Fibroblast of villous mesenchyme (primary cell): ENCODE measurements at regions not wholly inside any gene's neighbourhood (a gene's known extent, or its start where the extent isn't known, plus 50 kb on each side); places are given as distances from the start of the nearest gene placed in this dataset.
A peak's percentile ranks its signal among the peaks of the same experiment; 100 is the strongest.
"Not testable (repeated sequence)": the region's sequence is repeated elsewhere in the genome, so short reads cannot be mapped to it uniquely, and the experiment has no call there.

Source experiments
- DNase-seq: peaks from one replicate; pipeline ENCODE4 v3.0.0-alpha.2; 2010; ENCODE audit warnings: low read depth
- H3K4me3 ChIP-seq: 2 replicates; pipeline ENCODE4 v1.5.1; 2011; ENCODE audit warnings: low read depth, mild to moderate bottlenecking, low read length
- TF ChIP-seq, protein P1 (sequence below): IDR thresholded peaks from 2 replicates; pipeline ENCODE4 v1.5.1; 2012; ENCODE audit warnings: low read depth, mild to moderate bottlenecking, low read length; ENCODE audit not compliant: insufficient read depth

DNA sequence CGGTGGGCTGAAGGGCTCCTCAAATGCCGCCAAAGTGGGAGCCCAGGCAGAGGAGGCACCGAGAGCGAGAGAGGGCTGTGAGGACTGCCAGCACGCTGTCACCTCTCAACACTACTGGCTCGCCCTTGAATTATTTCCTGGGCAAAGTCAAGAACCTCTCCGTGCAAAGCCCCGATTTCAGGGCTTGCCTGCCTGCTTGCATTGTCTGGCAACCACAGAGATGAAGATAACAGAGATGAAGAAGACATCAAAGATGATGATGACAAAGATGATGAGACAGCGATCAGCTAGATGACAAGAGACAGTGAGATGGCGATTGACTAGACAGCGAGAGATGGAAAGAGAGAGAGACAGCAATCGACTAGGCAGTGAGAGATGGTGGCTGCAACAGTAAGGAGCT, 976.5 kb downstream of the ADGRL2 start:
- TF ChIP-seq, protein P1, sequence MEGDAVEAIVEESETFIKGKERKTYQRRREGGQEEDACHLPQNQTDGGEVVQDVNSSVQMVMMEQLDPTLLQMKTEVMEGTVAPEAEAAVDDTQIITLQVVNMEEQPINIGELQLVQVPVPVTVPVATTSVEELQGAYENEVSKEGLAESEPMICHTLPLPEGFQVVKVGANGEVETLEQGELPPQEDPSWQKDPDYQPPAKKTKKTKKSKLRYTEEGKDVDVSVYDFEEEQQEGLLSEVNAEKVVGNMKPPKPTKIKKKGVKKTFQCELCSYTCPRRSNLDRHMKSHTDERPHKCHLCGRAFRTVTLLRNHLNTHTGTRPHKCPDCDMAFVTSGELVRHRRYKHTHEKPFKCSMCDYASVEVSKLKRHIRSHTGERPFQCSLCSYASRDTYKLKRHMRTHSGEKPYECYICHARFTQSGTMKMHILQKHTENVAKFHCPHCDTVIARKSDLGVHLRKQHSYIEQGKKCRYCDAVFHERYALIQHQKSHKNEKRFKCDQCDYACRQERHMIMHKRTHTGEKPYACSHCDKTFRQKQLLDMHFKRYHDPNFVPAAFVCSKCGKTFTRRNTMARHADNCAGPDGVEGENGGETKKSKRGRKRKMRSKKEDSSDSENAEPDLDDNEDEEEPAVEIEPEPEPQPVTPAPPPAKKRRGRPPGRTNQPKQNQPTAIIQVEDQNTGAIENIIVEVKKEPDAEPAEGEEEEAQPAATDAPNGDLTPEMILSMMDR = no peak
- DNase-seq = no peak
- no peak overlapping the region for H3K4me3 ChIP-seq

- not testable (repeated sequence) for DNase-seq, H3K4me3 ChIP-seq
Measured at GRCh38 chr1:82776730-82777129, 976.0 kb downstream of the ADGRL2 start.

GRCh38 chr1:82775406-82776000, 974.8 kb downstream of the ADGRL2 start:
- TF ChIP-seq, protein P1 = peak; percentile 44
- no peak overlapping the region for H3K4me3 ChIP-seq
- DNase-seq = peak; percentile 4

- DNase-seq = no peak
- no peak overlapping the region for H3K4me3 ChIP-seq
- TF ChIP-seq, protein P1 = no peak
Measured at GRCh38 chr1:82762829-82763532, 962.2 kb downstream of the ADGRL2 start.

DNA sequence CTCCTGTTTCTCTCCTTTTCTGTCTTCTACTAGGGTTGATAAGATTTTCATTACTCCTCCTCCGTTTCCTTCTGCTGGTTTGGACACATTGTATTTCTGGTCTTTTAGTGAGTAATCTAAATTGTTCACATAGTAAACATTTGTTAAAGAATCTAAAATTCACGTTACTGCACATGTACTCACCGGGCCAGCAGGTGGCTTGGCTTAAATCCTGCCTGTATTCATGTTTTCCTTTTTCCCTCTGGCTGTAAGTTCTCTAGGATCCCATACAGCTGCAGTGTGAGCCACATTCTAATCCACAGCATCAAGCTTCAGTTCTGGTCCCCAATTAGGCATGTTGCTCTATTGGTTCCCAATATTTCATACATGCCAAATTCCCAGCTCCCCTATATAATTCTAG, 958.3 kb downstream of the ADGRL2 start:
- H3K4me3 ChIP-seq = no peak overlapping the region
- TF ChIP-seq, protein P1 = no peak
- no peak for DNase-seq

DNA sequence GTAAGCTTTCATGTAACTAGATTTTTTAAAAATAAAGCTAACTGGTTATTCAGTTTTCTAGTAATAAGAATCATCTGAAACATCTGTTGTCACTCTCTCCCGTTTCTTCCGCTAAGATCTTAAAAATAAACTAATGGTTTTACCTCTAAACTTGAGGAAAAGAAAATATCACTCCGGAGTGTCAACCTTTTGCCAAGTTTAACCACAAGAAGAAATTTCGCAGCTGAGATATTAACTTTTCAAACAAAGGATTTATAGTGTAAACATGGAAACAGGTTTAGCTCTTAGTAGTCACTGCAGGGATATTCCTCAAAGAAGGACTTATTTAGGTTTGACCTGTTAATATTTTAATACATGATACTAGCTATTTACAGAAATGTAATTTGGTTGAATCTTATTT, 954.9 kb downstream of the ADGRL2 start:
- DNase-seq = no peak
- TF ChIP-seq, protein P1 = no peak
- H3K4me3 ChIP-seq = no peak overlapping the region

GRCh38 chr1:82755191-82755590, 954.5 kb downstream of the ADGRL2 start:
- TF ChIP-seq, protein P1 = no peak
- DNase-seq = no peak
- H3K4me3 ChIP-seq = no peak overlapping the region
